ELF-1 (cell line): ENCODE measurements at regions not wholly inside any gene's neighbourhood (a gene's known extent, or its start where the extent isn't known, plus 50 kb on each side); places are given as distances from the start of the nearest gene placed in this dataset.

Source experiments
- DNase-seq: peaks from one replicate; pipeline ENCODE4 v3.0.0-alpha.2; 2016; ENCODE audit warnings: low read depth, low spot score

GRCh38 chr9:87152256-87152655, 204.9 kb upstream of the GAS1 start:
- DNase-seq, result no peak

- DNase-seq, result no peak
These were observed 208.9 kb upstream of the GAS1 start for GRCh38 chr9:87156247-87156646.

- DNase-seq, result no peak
These were observed 210.2 kb upstream of the GAS1 start for GRCh38 chr9:87157366-87158031.

- DNase-seq, result no peak
These were observed 211.5 kb upstream of the GAS1 start for GRCh38 chr9:87158765-87159164.

- DNase-seq, result no peak
These were observed 213.1 kb upstream of the GAS1 start for GRCh38 chr9:87160148-87161102.

GRCh38 chr9:87167161-87167560, 219.9 kb upstream of the GAS1 start:
- no peak for DNase-seq

GRCh38 chr9:87167582-87167981, 220.3 kb upstream of the GAS1 start:
- DNase-seq, result no peak

GRCh38 chr9:87178302-87178701, 231.0 kb upstream of the GAS1 start:
- no peak for DNase-seq

GRCh38 chr9:87179553-87180340, 232.4 kb upstream of the GAS1 start:
- DNase-seq, result no peak

GRCh38 chr9:87180361-87180760, 233.1 kb upstream of the GAS1 start:
- no peak for DNase-seq

GRCh38 chr9:87180841-87181240, 233.5 kb upstream of the GAS1 start:
- DNase-seq, result no peak

GRCh38 chr9:87181670-87182069, 234.4 kb upstream of the GAS1 start:
- no peak for DNase-seq

GRCh38 chr9:87184956-87185642, 237.8 kb upstream of the GAS1 start:
- no peak for DNase-seq

GRCh38 chr9:87187656-87188055, 240.3 kb upstream of the GAS1 start:
- DNase-seq, result no peak

GRCh38 chr9:87189006-87189405, 241.7 kb upstream of the GAS1 start:
- no peak for DNase-seq

GRCh38 chr9:87193151-87193550, 245.8 kb upstream of the GAS1 start:
- DNase-seq, result no peak

- DNase-seq, result no peak
These were observed 246.9 kb upstream of the GAS1 start for GRCh38 chr9:87193925-87194868.

GRCh38 chr9:87195306-87195705, 248.0 kb upstream of the GAS1 start:
- no peak for DNase-seq

- no peak for DNase-seq
These were observed 250.2 kb upstream of the GAS1 start for GRCh38 chr9:87197349-87198130.

GRCh38 chr9:87198716-87199115, 251.4 kb upstream of the GAS1 start:
- no peak for DNase-seq
